Gastroesophageal sphincter (tissue), 3 donors: ENCODE measurements at regions not wholly inside any gene's neighbourhood (a gene's known extent, or its start where the extent isn't known, plus 50 kb on each side); places are given as distances from the start of the nearest gene placed in this dataset.

Experiments
- POLR2A ChIP-seq, 2 donors: fragments of 450-650 bp; IDR thresholded peaks; one replicate each; pipeline ENCODE4 v1.6.1; 2017; ENCODE audit warnings: antibody characterized with exemption in 2 of 2, mild to moderate bottlenecking in 2 of 2, moderate library complexity in 1 of 2
- TF ChIP-seq, protein P1 (sequence below), 4 experiments: fragments of 200-600 bp in 2 of 4; fragments of 450-650 bp in 2 of 4; sonication (generic) in 1 of 4; IDR thresholded peaks; one replicate each; pipeline ENCODE4 v1.5.1; 2017 to 2019; ENCODE audit warnings: antibody characterized with exemption in 4 of 4, mild to moderate bottlenecking in 2 of 4, moderate library complexity in 2 of 4

DNA sequence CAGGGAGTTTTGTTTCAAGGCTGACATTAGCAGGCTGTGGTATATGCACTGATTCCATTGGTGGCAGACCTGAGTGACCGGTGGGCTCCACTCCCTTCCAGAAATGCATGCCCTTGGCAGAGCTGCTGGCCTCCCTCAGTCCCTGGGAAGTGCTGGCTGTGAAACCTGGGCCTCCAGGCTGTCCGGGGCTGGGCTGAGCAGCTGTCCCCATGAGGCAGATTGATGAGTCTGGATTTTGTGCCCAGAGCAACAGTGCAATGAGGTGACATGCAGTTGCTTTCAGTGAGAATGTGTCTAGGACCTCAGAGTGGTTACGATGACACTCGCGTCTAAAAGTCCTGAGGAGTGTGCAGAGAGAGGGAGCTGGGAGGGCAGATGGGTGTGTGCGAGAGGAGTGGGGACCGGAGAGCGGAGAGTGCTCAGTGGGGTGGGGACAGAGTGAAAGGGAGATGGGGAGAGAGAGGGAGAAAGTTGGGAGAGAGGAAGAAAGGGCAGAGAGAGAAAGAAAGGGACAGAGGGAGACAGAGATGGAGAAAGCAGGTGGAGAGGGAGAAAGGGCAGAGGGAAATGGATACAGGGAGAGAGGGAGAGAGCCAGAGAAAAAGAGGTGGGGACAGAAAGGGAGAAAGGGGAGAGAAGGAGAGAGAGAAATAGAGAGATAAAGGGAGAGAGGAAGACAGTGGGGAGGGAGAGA, 978.3 kb downstream of the BRD1 start:
- no peak for TF ChIP-seq POLR2A (IDR thresholded peaks at IDR 0.05)
- TF ChIP-seq, protein P1, sequence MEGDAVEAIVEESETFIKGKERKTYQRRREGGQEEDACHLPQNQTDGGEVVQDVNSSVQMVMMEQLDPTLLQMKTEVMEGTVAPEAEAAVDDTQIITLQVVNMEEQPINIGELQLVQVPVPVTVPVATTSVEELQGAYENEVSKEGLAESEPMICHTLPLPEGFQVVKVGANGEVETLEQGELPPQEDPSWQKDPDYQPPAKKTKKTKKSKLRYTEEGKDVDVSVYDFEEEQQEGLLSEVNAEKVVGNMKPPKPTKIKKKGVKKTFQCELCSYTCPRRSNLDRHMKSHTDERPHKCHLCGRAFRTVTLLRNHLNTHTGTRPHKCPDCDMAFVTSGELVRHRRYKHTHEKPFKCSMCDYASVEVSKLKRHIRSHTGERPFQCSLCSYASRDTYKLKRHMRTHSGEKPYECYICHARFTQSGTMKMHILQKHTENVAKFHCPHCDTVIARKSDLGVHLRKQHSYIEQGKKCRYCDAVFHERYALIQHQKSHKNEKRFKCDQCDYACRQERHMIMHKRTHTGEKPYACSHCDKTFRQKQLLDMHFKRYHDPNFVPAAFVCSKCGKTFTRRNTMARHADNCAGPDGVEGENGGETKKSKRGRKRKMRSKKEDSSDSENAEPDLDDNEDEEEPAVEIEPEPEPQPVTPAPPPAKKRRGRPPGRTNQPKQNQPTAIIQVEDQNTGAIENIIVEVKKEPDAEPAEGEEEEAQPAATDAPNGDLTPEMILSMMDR (IDR thresholded peaks at IDR 0.05), result no peak
